HEK293 (cell line): ENCODE measurements at regions not wholly inside any gene's neighbourhood (a gene's known extent, or its start where the extent isn't known, plus 50 kb on each side); places are given as distances from the start of the nearest gene placed in this dataset.

ENCODE experiments used
- CTCF ChIA-PET: fragments of 350-600 bp; formaldehyde crosslinking; extraction: SDS; loops from one replicate; lab custom pipeline; 2021; ENCODE audit warnings: antibody characterized with exemption; lab: Yijun Ruan, JAX
- POLR2A ChIA-PET: fragments of 300-600 bp; formaldehyde crosslinking; extraction: SDS; loops from one replicate; lab custom pipeline; 2020; ENCODE audit warnings: antibody characterized with exemption, inconsistent platforms; lab: Yijun Ruan, JAX
- H3K27ac ChIP-seq: fragments of 200-500 bp; sonication (Bioruptor generic); 2 replicates; pipeline ENCODE4 v1.5.1; 2014; ENCODE audit warnings: low read depth, low read length, control low read depth, inconsistent platforms; ENCODE audit errors: extremely low read depth
- H3K36me3 ChIP-seq, 2 experiments: fragments of 200-500 bp in 1 of 2; sonication (Bioruptor generic) in 1 of 2; 1 replicate in 1 of 2; 2 replicates in 1 of 2; pipeline ENCODE4 v1.5.1; 2014 to 2017; ENCODE audit warnings: inconsistent platforms in 2 of 2, low read length in 2 of 2; ENCODE audit not compliant: control insufficient read depth in 2 of 2, insufficient read depth in 1 of 2
- H3K4me1 ChIP-seq: fragments of 200-500 bp; sonication (Bioruptor generic); 2 replicates; pipeline ENCODE4 v1.5.1; 2014; ENCODE audit warnings: mild to moderate bottlenecking, low read length, inconsistent platforms; ENCODE audit not compliant: control insufficient read depth, insufficient read depth
- H3K4me3 ChIP-seq: 2 replicates; pipeline ENCODE4 v1.5.1; 2011; ENCODE audit warnings: low read depth, mild to moderate bottlenecking, control low read depth, low read length, moderate library complexity
- H3K9me3 ChIP-seq: fragments of 200-500 bp; sonication (Bioruptor generic); 2 replicates; pipeline ENCODE4 v1.5.1; 2014; ENCODE audit warnings: low read depth, low read length, inconsistent platforms; ENCODE audit not compliant: control insufficient read depth, insufficient read depth
- GFI1B ChIP-seq: fragments of 450-650 bp; formaldehyde crosslinking; IDR thresholded peaks from 2 replicates; pipeline ENCODE4 v1.5.1; 2016; ENCODE audit warnings: missing biosample characterization, missing genetic modification characterization
- HOXA7 ChIP-seq: sonication (generic); formaldehyde crosslinking; IDR thresholded peaks from 2 replicates; pipeline ENCODE4 v1.8.1; 2022; ENCODE audit warnings: missing genetic modification reagents, borderline replicate concordance
- KLF8 ChIP-seq: fragments of 450-650 bp; formaldehyde crosslinking; IDR thresholded peaks from 2 replicates; pipeline ENCODE4 v1.5.1; 2016; ENCODE audit warnings: missing biosample characterization, missing genetic modification characterization
- MYNN ChIP-seq: fragments of 450-650 bp; formaldehyde crosslinking; IDR thresholded peaks from 2 replicates; pipeline ENCODE4 v1.5.1; 2016; ENCODE audit warnings: missing biosample characterization, missing genetic modification characterization, borderline replicate concordance
- MZF1 ChIP-seq: fragments of 450-650 bp; formaldehyde crosslinking; IDR thresholded peaks from 2 replicates; pipeline ENCODE4 v1.5.1; 2017; ENCODE audit warnings: missing biosample characterization, missing genetic modification characterization, borderline replicate concordance
- SALL2 ChIP-seq: fragments of 450-650 bp; formaldehyde crosslinking; IDR thresholded peaks from 2 replicates; pipeline ENCODE4 v1.5.0; 2017; ENCODE audit warnings: missing biosample characterization, mild to moderate bottlenecking, missing genetic modification characterization, borderline replicate concordance
- SCRT1 ChIP-seq: fragments of 450-650 bp; formaldehyde crosslinking; IDR thresholded peaks from 2 replicates; pipeline ENCODE4 v1.5.1; 2016; ENCODE audit warnings: missing biosample characterization, missing genetic modification characterization, borderline replicate concordance
- SP2 ChIP-seq: fragments of 450-650 bp; formaldehyde crosslinking; IDR thresholded peaks from 2 replicates; pipeline ENCODE4 v1.5.1; 2016; ENCODE audit warnings: missing biosample characterization, missing genetic modification characterization
- TRIM28 ChIP-seq: IDR thresholded peaks from 2 replicates; pipeline ENCODE4 v1.6.1; 2011; ENCODE audit warnings: low read length, control low read depth, borderline replicate concordance
- ZBTB17 ChIP-seq: fragments of 450-650 bp; formaldehyde crosslinking; IDR thresholded peaks from 2 replicates; pipeline ENCODE4 v1.5.1; 2016; ENCODE audit warnings: missing biosample characterization, missing genetic modification characterization
- ZBTB20 ChIP-seq: fragments of 450-650 bp; formaldehyde crosslinking; IDR thresholded peaks from 2 replicates; pipeline ENCODE4 v1.5.1; 2016; ENCODE audit warnings: missing biosample characterization, missing genetic modification characterization
- ZFP37 ChIP-seq: fragments of 450-650 bp; formaldehyde crosslinking; IDR thresholded peaks from 2 replicates; pipeline ENCODE4 v1.5.1; 2016; ENCODE audit warnings: missing biosample characterization, missing genetic modification characterization
- ZIC2 ChIP-seq: fragments of 450-650 bp; formaldehyde crosslinking; IDR thresholded peaks from 2 replicates; pipeline ENCODE4 v1.5.1; 2016; ENCODE audit warnings: missing biosample characterization, missing genetic modification characterization
- ZNF132 ChIP-seq: fragments of 450-650 bp; formaldehyde crosslinking; IDR thresholded peaks from 2 replicates; pipeline ENCODE4 v1.5.1; 2017; ENCODE audit warnings: missing biosample characterization, missing genetic modification characterization, borderline replicate concordance
- ZNF155 ChIP-seq: fragments of 450-650 bp; formaldehyde crosslinking; IDR thresholded peaks from 2 replicates; pipeline ENCODE4 v1.5.1; 2016; ENCODE audit warnings: missing biosample characterization, missing genetic modification characterization
- ZNF169 ChIP-seq: fragments of 450-650 bp; formaldehyde crosslinking; IDR thresholded peaks from 2 replicates; pipeline ENCODE4 v1.5.1; 2016; ENCODE audit warnings: missing biosample characterization, missing genetic modification characterization
- ZNF302 ChIP-seq: fragments of 450-650 bp; formaldehyde crosslinking; IDR thresholded peaks from 2 replicates; pipeline ENCODE4 v1.5.1; 2016; ENCODE audit warnings: missing biosample characterization, missing genetic modification characterization, low read depth
- ZNF350 ChIP-seq: fragments of 450-650 bp; formaldehyde crosslinking; IDR thresholded peaks from 2 replicates; pipeline ENCODE4 v1.5.0; 2017; ENCODE audit warnings: missing biosample characterization, mild to moderate bottlenecking, missing genetic modification characterization
- ZNF354C ChIP-seq: fragments of 450-650 bp; formaldehyde crosslinking; IDR thresholded peaks from 2 replicates; pipeline ENCODE4 v1.5.1; 2016; ENCODE audit warnings: missing biosample characterization, missing genetic modification characterization, low read depth, borderline replicate concordance
- ZNF366 ChIP-seq: fragments of 450-650 bp; formaldehyde crosslinking; conservative IDR thresholded peaks from 2 replicates; pipeline ENCODE4 v1.5.1; 2016; ENCODE audit warnings: missing biosample characterization, missing genetic modification characterization
- ZNF391 ChIP-seq: fragments of 450-650 bp; formaldehyde crosslinking; IDR thresholded peaks from 2 replicates; pipeline ENCODE4 v1.5.1; 2016; ENCODE audit warnings: low read depth, missing biosample characterization, missing genetic modification characterization, borderline replicate concordance
- ZNF426 ChIP-seq: fragments of 450-650 bp; formaldehyde crosslinking; IDR thresholded peaks from 2 replicates; pipeline ENCODE4 v1.5.1; 2017; ENCODE audit warnings: missing biosample characterization, missing genetic modification characterization, mild to moderate bottlenecking, inconsistent platforms, moderate library complexity
- ZNF514 ChIP-seq: fragments of 450-650 bp; formaldehyde crosslinking; IDR thresholded peaks from 2 replicates; pipeline ENCODE4 v1.5.1; 2016; ENCODE audit warnings: missing biosample characterization, missing genetic modification characterization
- ZNF626 ChIP-seq: fragments of 450-650 bp; sonication (Bioruptor Pico); formaldehyde crosslinking; IDR thresholded peaks from 2 replicates; pipeline ENCODE4 v1.5.1; 2018; ENCODE audit warnings: missing biosample characterization, missing genetic modification characterization, inconsistent platforms
- ZNF658 ChIP-seq: fragments of 450-650 bp; formaldehyde crosslinking; IDR thresholded peaks from 2 replicates; pipeline ENCODE4; 2016; ENCODE audit warnings: missing biosample characterization, missing genetic modification characterization
- ZNF837 ChIP-seq: fragments of 450-650 bp; formaldehyde crosslinking; IDR thresholded peaks from 2 replicates; pipeline ENCODE4 v1.5.1; 2016; ENCODE audit warnings: missing biosample characterization, missing genetic modification characterization
- ZNF843 ChIP-seq: fragments of 450-650 bp; formaldehyde crosslinking; IDR thresholded peaks from 2 replicates; pipeline ENCODE4 v1.5.1; 2016; ENCODE audit warnings: missing biosample characterization, missing genetic modification characterization
- TF ChIP-seq, protein P1 (sequence below): fragments of 450-650 bp; formaldehyde crosslinking; IDR thresholded peaks from 2 replicates; pipeline ENCODE4; 2016; ENCODE audit warnings: missing biosample characterization, missing genetic modification characterization
- TF ChIP-seq, protein P2 (sequence below): IDR thresholded peaks from 2 replicates; pipeline ENCODE4 v1.6.1; 2011; ENCODE audit warnings: mild to moderate bottlenecking, low read depth, low read length, borderline replicate concordance
- TF ChIP-seq, protein P3 (sequence below): fragments of 450-650 bp; formaldehyde crosslinking; IDR thresholded peaks from 2 replicates; pipeline ENCODE4 v1.5.1; 2016; ENCODE audit warnings: missing biosample characterization, missing genetic modification characterization, borderline replicate concordance
- TF ChIP-seq, protein P4 (sequence below): fragments of 450-650 bp; formaldehyde crosslinking; IDR thresholded peaks from 2 replicates; pipeline ENCODE4 v1.5.1; 2017; ENCODE audit warnings: missing biosample characterization, mild to moderate bottlenecking, missing genetic modification characterization, moderate library complexity
- TF ChIP-seq, protein P5 (sequence below): fragments of 450-650 bp; formaldehyde crosslinking; IDR thresholded peaks from 2 replicates; pipeline ENCODE4 v1.5.1; 2016; ENCODE audit warnings: missing biosample characterization, missing genetic modification characterization, low read depth

DNA sequence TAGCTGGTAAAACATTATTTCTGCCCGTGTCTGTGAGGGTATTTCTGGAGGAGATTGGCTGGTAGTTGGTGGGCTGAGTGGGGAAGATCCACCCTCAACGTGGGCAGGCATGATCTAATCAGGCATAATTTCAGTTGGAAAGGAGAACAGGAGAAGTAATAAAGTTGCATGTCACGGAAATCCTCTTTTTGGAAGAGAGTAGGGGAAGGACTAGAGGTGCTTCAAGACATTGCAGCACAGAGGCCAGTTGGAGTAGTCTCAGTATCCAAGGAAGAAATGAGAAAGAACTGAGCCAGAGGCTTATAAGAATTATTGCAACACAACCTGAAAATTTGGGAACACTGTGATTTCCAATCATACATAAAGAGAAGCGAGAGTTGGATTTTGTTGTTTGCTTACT is 1155.1 kb downstream of the FAM181B start:
- H3K9me3 ChIP-seq, result no peaks in the 10 kb centered on the region
- CTCF ChIA-PET, result no interaction called here

DNA sequence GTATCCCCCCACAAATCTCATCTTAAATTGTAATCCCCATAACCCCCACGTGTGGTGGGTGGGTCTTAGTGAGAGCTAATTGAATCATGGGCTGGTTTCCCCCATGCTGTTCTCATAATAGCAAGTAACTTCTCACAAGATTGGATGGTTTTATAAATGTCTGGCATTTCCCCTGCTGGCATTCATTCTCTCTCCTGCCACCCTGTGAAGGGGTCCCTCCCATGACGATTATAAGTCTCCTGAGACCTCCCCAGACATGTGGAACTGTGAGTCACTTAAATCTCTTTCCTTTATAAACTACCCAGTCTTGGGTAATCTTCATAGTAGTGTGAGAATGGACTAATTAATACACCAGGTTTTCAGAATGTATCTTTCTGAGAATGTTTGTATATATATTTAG is 1159.4 kb downstream of the FAM181B start:
- Histone ChIP-seq H3K27ac (no peak overlapping the region), H3K4me1 (no peaks in the 10 kb centered on the region), H3K36me3 (no peaks in the 10 kb centered on the region), H3K9me3 (no peaks in the 10 kb centered on the region), H3K4me3 (no peak overlapping the region)
- ChIA-PET POLR2A (no interaction called here), CTCF (no interaction called here)
- no peak for TF ChIP-seq ZNF426
- TF ChIP-seq ZNF366, result no peak
- TF ChIP-seq SCRT1 (tag by site-specific recombination), result no peak
- no peak for TF ChIP-seq KLF8 (tag by site-specific recombination)
- no peak for TF ChIP-seq ZNF658
- TF ChIP-seq SALL2 (tag by site-specific recombination), result no peak
- TF ChIP-seq ZNF354C (tag by site-specific recombination), result no peak
- no peak for TF ChIP-seq ZNF391 (tag by site-specific recombination)
- no peak for TF ChIP-seq ZNF169 (tag by site-specific recombination)
- TF ChIP-seq SP2 (tag by site-specific recombination), result no peak
- TF ChIP-seq, protein P1, sequence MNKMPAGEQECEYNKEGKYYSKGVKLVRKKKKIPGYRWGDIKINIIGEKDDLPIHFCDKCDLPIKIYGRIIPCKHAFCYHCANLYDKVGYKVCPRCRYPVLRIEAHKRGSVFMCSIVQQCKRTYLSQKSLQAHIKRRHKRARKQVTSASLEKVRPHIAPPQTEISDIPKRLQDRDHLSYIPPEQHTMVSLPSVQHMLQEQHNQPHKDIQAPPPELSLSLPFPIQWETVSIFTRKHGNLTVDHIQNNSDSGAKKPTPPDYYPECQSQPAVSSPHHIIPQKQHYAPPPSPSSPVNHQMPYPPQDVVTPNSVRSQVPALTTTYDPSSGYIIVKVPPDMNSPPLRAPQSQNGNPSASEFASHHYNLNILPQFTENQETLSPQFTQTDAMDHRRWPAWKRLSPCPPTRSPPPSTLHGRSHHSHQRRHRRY (tag by site-specific recombination), result no peak
- no peak for TF ChIP-seq ZNF843 (tag by site-specific recombination)
- TF ChIP-seq, protein P2, sequence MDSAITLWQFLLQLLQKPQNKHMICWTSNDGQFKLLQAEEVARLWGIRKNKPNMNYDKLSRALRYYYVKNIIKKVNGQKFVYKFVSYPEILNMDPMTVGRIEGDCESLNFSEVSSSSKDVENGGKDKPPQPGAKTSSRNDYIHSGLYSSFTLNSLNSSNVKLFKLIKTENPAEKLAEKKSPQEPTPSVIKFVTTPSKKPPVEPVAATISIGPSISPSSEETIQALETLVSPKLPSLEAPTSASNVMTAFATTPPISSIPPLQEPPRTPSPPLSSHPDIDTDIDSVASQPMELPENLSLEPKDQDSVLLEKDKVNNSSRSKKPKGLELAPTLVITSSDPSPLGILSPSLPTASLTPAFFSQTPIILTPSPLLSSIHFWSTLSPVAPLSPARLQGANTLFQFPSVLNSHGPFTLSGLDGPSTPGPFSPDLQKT, result no peak

More for the DNA sequence above, 1155.1 kb downstream of the FAM181B start:
- no peaks in the 10 kb centered on the region for H3K36me3 ChIP-seq
- H3K4me3 ChIP-seq, result no peak overlapping the region
- H3K4me1 ChIP-seq, result no peaks in the 10 kb centered on the region
- H3K27ac ChIP-seq, result no peak overlapping the region
- TF ChIP-seq GFI1B (no peak), ZBTB20 (tag by site-specific recombination) (no peak), HOXA7 (CRISPR knock-in tag) (no peak), ZNF837 (no peak), ZNF302 (tag by site-specific recombination) (no peak), ZNF626 (no peak), TRIM28 (no peak), ZNF155 (tag by site-specific recombination) (no peak), ZNF132 (tag by site-specific recombination) (no peak), MZF1 (tag by site-specific recombination) (no peak), MYNN (tag by site-specific recombination) (no peak), ZFP37 (no peak), ZNF350 (no peak), ZIC2 (tag by site-specific recombination) (no peak), ZBTB17 (tag by site-specific recombination) (no peak), ZNF514 (no peak)
- TF ChIP-seq, protein P3, sequence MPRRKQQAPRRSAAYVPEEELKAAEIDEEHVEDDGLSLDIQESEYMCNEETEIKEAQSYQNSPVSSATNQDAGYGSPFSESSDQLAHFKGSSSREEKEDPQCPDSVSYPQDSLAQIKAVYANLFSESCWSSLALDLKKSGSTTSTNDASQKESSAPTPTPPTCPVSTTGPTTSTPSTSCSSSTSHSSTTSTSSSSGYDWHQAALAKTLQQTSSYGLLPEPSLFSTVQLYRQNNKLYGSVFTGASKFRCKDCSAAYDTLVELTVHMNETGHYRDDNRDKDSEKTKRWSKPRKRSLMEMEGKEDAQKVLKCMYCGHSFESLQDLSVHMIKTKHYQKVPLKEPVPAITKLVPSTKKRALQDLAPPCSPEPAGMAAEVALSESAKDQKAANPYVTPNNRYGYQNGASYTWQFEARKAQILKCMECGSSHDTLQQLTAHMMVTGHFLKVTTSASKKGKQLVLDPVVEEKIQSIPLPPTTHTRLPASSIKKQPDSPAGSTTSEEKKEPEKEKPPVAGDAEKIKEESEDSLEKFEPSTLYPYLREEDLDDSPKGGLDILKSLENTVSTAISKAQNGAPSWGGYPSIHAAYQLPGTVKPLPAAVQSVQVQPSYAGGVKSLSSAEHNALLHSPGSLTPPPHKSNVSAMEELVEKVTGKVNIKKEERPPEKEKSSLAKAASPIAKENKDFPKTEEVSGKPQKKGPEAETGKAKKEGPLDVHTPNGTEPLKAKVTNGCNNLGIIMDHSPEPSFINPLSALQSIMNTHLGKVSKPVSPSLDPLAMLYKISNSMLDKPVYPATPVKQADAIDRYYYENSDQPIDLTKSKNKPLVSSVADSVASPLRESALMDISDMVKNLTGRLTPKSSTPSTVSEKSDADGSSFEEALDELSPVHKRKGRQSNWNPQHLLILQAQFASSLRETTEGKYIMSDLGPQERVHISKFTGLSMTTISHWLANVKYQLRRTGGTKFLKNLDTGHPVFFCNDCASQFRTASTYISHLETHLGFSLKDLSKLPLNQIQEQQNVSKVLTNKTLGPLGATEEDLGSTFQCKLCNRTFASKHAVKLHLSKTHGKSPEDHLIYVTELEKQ (tag by site-specific recombination), result no peak
- TF ChIP-seq, protein P4, sequence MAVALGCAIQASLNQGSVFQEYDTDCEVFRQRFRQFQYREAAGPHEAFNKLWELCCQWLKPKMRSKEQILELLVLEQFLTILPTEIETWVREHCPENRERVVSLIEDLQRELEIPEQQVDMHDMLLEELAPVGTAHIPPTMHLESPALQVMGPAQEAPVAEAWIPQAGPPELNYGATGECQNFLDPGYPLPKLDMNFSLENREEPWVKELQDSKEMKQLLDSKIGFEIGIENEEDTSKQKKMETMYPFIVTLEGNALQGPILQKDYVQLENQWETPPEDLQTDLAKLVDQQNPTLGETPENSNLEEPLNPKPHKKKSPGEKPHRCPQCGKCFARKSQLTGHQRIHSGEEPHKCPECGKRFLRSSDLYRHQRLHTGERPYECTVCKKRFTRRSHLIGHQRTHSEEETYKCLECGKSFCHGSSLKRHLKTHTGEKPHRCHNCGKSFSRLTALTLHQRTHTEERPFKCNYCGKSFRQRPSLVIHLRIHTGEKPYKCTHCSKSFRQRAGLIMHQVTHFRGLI, result no peak
- TF ChIP-seq, protein P5, sequence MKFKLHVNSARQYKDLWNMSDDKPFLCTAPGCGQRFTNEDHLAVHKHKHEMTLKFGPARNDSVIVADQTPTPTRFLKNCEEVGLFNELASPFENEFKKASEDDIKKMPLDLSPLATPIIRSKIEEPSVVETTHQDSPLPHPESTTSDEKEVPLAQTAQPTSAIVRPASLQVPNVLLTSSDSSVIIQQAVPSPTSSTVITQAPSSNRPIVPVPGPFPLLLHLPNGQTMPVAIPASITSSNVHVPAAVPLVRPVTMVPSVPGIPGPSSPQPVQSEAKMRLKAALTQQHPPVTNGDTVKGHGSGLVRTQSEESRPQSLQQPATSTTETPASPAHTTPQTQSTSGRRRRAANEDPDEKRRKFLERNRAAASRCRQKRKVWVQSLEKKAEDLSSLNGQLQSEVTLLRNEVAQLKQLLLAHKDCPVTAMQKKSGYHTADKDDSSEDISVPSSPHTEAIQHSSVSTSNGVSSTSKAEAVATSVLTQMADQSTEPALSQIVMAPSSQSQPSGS (tag by site-specific recombination), result no peak
- POLR2A ChIA-PET, result no interaction called here
